H9 (cell line): ENCODE measurements at regions not wholly inside any gene's neighbourhood (a gene's known extent, or its start where the extent isn't known, plus 50 kb on each side); places are given as distances from the start of the nearest gene placed in this dataset.

Experiments
- DNase-seq: peaks from one replicate; pipeline ENCODE4 v3.0.0-alpha.2; 2017
- H2AFZ ChIP-seq: one replicate; pipeline ENCODE4 v1.6.1; 2013; ENCODE audit warnings: mild to moderate bottlenecking, low read length, control low read depth, moderate library complexity
- H2AK5ac ChIP-seq: 2 replicates; pipeline ENCODE4 v1.6.1; 2013; ENCODE audit warnings: low read length, control low read depth, mixed read lengths; ENCODE audit not compliant: insufficient read length
- H2BK120ac ChIP-seq: one replicate; pipeline ENCODE4 v1.6.1; 2013; ENCODE audit warnings: low read depth, mild to moderate bottlenecking, low read length, control low read depth, inconsistent platforms; ENCODE audit not compliant: poor library complexity, severe bottlenecking
- H2BK12ac ChIP-seq: 2 replicates; pipeline ENCODE4 v1.6.1; 2013; ENCODE audit warnings: low read length, control low read depth, mixed read lengths, low read depth; ENCODE audit not compliant: insufficient read length
- H2BK15ac ChIP-seq: 2 replicates; pipeline ENCODE4 v1.6.1; 2013; ENCODE audit warnings: low read depth, low read length, control low read depth
- H2BK20ac ChIP-seq: one replicate; pipeline ENCODE4 v1.6.1; 2013; ENCODE audit warnings: low read depth, mild to moderate bottlenecking, low read length, control low read depth, inconsistent platforms; ENCODE audit not compliant: poor library complexity, severe bottlenecking
- H2BK5ac ChIP-seq: 2 replicates; pipeline ENCODE4 v1.6.1; 2013; ENCODE audit warnings: low read length, control low read depth, mixed read lengths; ENCODE audit not compliant: insufficient read length
- H3K14ac ChIP-seq: 2 replicates; pipeline ENCODE4 v1.6.1; 2013; ENCODE audit warnings: low read length, control low read depth; ENCODE audit not compliant: insufficient read depth
- H3K18ac ChIP-seq: 2 replicates; pipeline ENCODE4 v1.6.1; 2013; ENCODE audit warnings: low read depth, mild to moderate bottlenecking, mixed read lengths, low read length, control low read depth; ENCODE audit not compliant: insufficient read length
- H3K23ac ChIP-seq: 2 replicates; pipeline ENCODE4 v1.6.1; 2013; ENCODE audit warnings: low read length, control low read depth, mixed read lengths, low read depth; ENCODE audit not compliant: insufficient read length
- H3K23me2 ChIP-seq: 2 replicates; pipeline ENCODE4 v1.6.1; 2013; ENCODE audit warnings: low read depth, mild to moderate bottlenecking, mixed read lengths, low read length, control low read depth; ENCODE audit not compliant: insufficient read length, poor library complexity, severe bottlenecking
- H3K27ac ChIP-seq: 2 replicates; pipeline ENCODE4 v1.5.1; 2013; ENCODE audit warnings: low read length, control low read depth, mixed read lengths, low read depth; ENCODE audit not compliant: insufficient read length
- H3K27me3 ChIP-seq: 2 replicates; pipeline ENCODE4 v1.6.1; 2013; ENCODE audit warnings: low read length, control low read depth, inconsistent platforms; ENCODE audit not compliant: insufficient read depth
- H3K4ac ChIP-seq: 2 replicates; pipeline ENCODE4 v1.6.1; 2013; ENCODE audit warnings: low read depth, mild to moderate bottlenecking, control low read depth, inconsistent platforms, low read length, moderate library complexity
- H3K4me1 ChIP-seq: 2 replicates; pipeline ENCODE4 v1.6.1; 2013; ENCODE audit warnings: low read length, control low read depth, inconsistent platforms; ENCODE audit not compliant: insufficient read depth
- H3K4me2 ChIP-seq: 2 replicates; pipeline ENCODE4 v1.6.1; 2013; ENCODE audit warnings: low read length, control low read depth, mixed read lengths; ENCODE audit not compliant: insufficient read length, insufficient read depth
- H3K56ac ChIP-seq: 2 replicates; pipeline ENCODE4 v1.6.1; 2013; ENCODE audit warnings: low read depth, mild to moderate bottlenecking, mixed read lengths, low read length, control low read depth; ENCODE audit not compliant: insufficient read length
- H3K79me1 ChIP-seq: 2 replicates; pipeline ENCODE4 v1.6.1; 2013; ENCODE audit warnings: low read depth, mild to moderate bottlenecking, moderate library complexity, low read length, control low read depth, inconsistent platforms; ENCODE audit not compliant: insufficient read depth, poor library complexity, severe bottlenecking
- H3K79me2 ChIP-seq: 2 replicates; pipeline ENCODE4 v1.6.1; 2013; ENCODE audit warnings: low read length, control low read depth, inconsistent platforms; ENCODE audit not compliant: insufficient read depth
- H3K9ac ChIP-seq: 2 replicates; pipeline ENCODE4 v1.6.1; 2013; ENCODE audit warnings: low read length, control low read depth, mixed read lengths; ENCODE audit not compliant: insufficient read length; ENCODE audit errors: extremely low read depth
- H3K9me3 ChIP-seq: one replicate; pipeline ENCODE4 v1.6.1; 2013; ENCODE audit warnings: low read depth, low read length, inconsistent platforms; ENCODE audit not compliant: control insufficient read depth
- H3T11ph ChIP-seq: one replicate; pipeline ENCODE4 v1.6.1; 2013; ENCODE audit warnings: mild to moderate bottlenecking, low read length, control low read depth, inconsistent platforms
- H4K20me1 ChIP-seq: one replicate; pipeline ENCODE4 v1.6.1; 2013; ENCODE audit not compliant: control insufficient read depth, insufficient read length, insufficient read depth
- H4K5ac ChIP-seq: 2 replicates; pipeline ENCODE4 v1.6.1; 2013; ENCODE audit warnings: low read depth, mild to moderate bottlenecking, mixed read lengths, low read length, control low read depth; ENCODE audit not compliant: insufficient read length
- H4K8ac ChIP-seq: replicated peaks from 2 replicates; pipeline ENCODE4 v1.6.1; 2013; ENCODE audit warnings: low read length, control low read depth, mixed read lengths, low read depth; ENCODE audit not compliant: insufficient read length
- H4K91ac ChIP-seq: 2 replicates; pipeline ENCODE4 v1.6.1; 2013; ENCODE audit warnings: low read depth, mild to moderate bottlenecking, moderate library complexity, mixed read lengths, low read length, control low read depth; ENCODE audit not compliant: insufficient read length
- H3K27ac Mint-ChIP-seq, 3 experiments: 2 replicates in 2 of 3; 3 replicates in 1 of 3; pipeline ENCODE4 v1.8.0; 2020 to 2021; ENCODE audit warnings: mixed read lengths in 3 of 3, mild to moderate bottlenecking in 1 of 3, moderate library complexity in 1 of 3
- H3K27me3 Mint-ChIP-seq: 2 replicates; pipeline ENCODE4 v1.8.0; 2021; ENCODE audit warnings: low read depth, mild to moderate bottlenecking, moderate library complexity, mixed read lengths
- H3K36me3 Mint-ChIP-seq, 3 experiments: 2 replicates in 2 of 3; 3 replicates in 1 of 3; pipeline ENCODE4 v1.8.0; 2020 to 2021; ENCODE audit warnings: low read depth in 3 of 3, mixed read lengths in 3 of 3; ENCODE audit not compliant: insufficient read depth in 1 of 3
- H3K4me1 Mint-ChIP-seq, 2 experiments: 2 replicates each; pipeline ENCODE4 v1.8.0; 2020; ENCODE audit warnings: mixed read lengths in 2 of 2
- H3K4me3 Mint-ChIP-seq, 2 experiments: 2 replicates in 1 of 2; 3 replicates in 1 of 2; pipeline ENCODE4 v1.8.0; 2020 to 2021; ENCODE audit warnings: mild to moderate bottlenecking in 2 of 2, mixed read lengths in 2 of 2, moderate library complexity in 1 of 2
- H3K9me3 Mint-ChIP-seq, 2 experiments: 2 replicates in 1 of 2; 3 replicates in 1 of 2; pipeline ENCODE4 v1.8.0; 2020; ENCODE audit warnings: mild to moderate bottlenecking in 2 of 2, mixed read lengths in 2 of 2, moderate library complexity in 1 of 2
- CTCF ChIP-seq: fragments of 200-600 bp; sonication (generic); conservative IDR thresholded peaks from 3 replicates; pipeline ENCODE4 v1.8.0; 2021; ENCODE audit warnings: antibody characterized with exemption, mild to moderate bottlenecking
- WGBS: extraction: QIAGEN DNeasy Blood & Tissue Kit; methylation state at CpG from one replicate; pipeline ENCODE4 v1.1.7; 2013; ENCODE audit warnings: missing lambda C conversion rate, low lambda C conversion rate, mixed read lengths; ENCODE audit not compliant: insufficient read length; ENCODE audit errors: extremely low coverage; 5-methylcytosine and 5-hydroxymethylcytosine counted together

- no peaks in the 10 kb centered on the region for H3K79me1 ChIP-seq
- H2BK12ac ChIP-seq: no peak overlapping the region
- no peaks in the 10 kb centered on the region; a peak in 1 of 5 replicates for H3K9me3 Mint-ChIP-seq
- H3K4me3 Mint-ChIP-seq: no peak overlapping the region
- no peak overlapping the region for H2AFZ ChIP-seq
- H3K4ac ChIP-seq: no peak overlapping the region
- H2BK20ac ChIP-seq: no peak overlapping the region
- H3K9me3 ChIP-seq: no peaks in the 10 kb centered on the region
- H2AK5ac ChIP-seq: no peak overlapping the region
- no peaks in the 10 kb centered on the region for H4K20me1 ChIP-seq
- H3K27ac ChIP-seq: no peak overlapping the region
- H3K27ac Mint-ChIP-seq: no peak overlapping the region
- H3K23ac ChIP-seq: no peak overlapping the region
- no peak overlapping the region for H2BK15ac ChIP-seq
- H3K4me1 Mint-ChIP-seq: no peaks in the 10 kb centered on the region
- H3K4me1 ChIP-seq: no peaks in the 10 kb centered on the region
- H4K8ac ChIP-seq: no peak overlapping the region
- H4K5ac ChIP-seq: no peak overlapping the region
- no peak overlapping the region for H3K56ac ChIP-seq
- no peak overlapping the region for H2BK5ac ChIP-seq
- H3K27me3 ChIP-seq: no peaks in the 10 kb centered on the region
- TF ChIP-seq CTCF: no peak
- H3K9ac ChIP-seq: no peak overlapping the region
- no peaks in the 10 kb centered on the region; a peak in 1 of 7 replicates for H3K36me3 Mint-ChIP-seq
- H3K23me2 ChIP-seq: no peaks in the 10 kb centered on the region
- no CpG with 5 or more reads among the region's 4 CpGs for WGBS
- H4K91ac ChIP-seq: no peak overlapping the region
- no peaks in the 10 kb centered on the region; the same call in 1 of the 2 replicates for H3K27me3 Mint-ChIP-seq
- H3T11ph ChIP-seq: no peak overlapping the region
- H3K4me2 ChIP-seq: no peak overlapping the region
- no peak overlapping the region for H3K14ac ChIP-seq
- H3K18ac ChIP-seq: no peak overlapping the region
- H3K79me2 ChIP-seq: no peaks in the 10 kb centered on the region
- H2BK120ac ChIP-seq: no peak overlapping the region
- no peak for DNase-seq
Measured at GRCh38 chr13:42707586-42707985, 73.8 kb upstream of the FAM216B start.
